HG03064 (cell line): ENCODE measurements at regions not wholly inside any gene's neighbourhood (a gene's known extent, or its start where the extent isn't known, plus 50 kb on each side); places are given as distances from the start of the nearest gene placed in this dataset.
A peak's percentile ranks its signal among the peaks of the same experiment; 100 is the strongest.

Experiments
- ATAC-seq: cut with Tn5 transposase; IDR thresholded peaks from one replicate; pipeline ENCODE4 v1.9.1; 2021; ENCODE audit warnings: low read depth; ENCODE audit not compliant: unreplicated experiment

DNA sequence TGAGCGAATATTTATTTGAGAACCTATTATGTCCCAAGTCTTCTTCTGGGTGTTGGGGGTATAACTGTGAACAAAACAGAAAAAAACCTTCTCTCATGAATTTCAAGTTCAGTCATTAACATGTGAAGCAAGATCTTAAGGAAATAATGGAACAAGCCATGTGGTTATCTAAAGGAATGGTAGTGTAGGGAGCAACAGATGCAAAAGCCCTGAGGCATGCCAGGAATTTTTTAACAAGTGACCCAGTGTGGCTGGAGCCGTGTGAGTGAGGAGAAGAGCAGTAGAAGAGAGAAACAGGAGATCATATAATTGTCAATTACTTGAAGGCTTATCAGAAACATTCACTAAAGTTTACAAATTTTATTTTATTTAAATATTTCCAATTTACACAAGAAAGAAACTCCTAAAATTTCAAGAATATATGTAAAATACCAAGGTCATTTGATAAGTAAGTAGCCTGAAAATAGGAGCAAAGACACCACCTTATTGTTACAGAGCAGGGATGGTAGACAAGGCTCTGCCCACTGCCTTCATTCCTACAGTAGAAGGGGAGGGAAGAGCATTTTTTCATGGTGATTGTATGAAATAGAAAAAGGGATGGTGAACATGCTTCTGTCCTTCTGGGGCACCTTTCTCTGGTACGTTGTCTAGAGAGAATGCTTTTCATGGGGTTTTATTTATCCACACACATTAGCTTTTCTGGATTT, 345.1 kb downstream of the PLOD2 start:
- no peak for ATAC-seq

DNA sequence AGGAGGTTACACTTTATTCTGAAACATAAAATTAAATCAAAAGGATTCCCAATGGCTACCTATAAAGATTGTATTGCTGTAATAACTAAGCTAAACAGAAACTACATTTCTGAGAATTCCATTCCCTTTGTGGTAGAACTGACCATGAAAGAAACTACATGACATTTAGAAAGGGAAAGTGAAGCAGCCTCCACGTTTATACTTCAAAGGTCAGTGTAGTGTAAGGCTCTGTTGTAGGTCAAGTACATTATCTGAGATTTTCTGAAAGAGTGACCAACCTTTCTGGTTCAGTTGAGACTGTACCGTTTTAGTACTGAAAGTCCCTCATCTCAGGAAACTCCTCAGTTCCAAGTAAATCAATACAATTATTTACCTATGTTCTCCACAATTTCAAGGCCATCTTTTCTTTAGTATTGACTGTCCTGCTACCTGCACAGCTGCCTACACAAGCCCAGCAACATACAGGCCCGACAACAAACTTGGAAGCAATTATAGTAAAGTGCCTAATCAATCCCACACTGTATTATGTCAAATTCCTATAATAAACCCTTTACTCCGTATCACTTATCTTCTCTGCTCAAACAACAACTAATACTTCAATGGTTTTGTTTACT, 343.0 kb downstream of the PLOD2 start:
- no peak for ATAC-seq

DNA sequence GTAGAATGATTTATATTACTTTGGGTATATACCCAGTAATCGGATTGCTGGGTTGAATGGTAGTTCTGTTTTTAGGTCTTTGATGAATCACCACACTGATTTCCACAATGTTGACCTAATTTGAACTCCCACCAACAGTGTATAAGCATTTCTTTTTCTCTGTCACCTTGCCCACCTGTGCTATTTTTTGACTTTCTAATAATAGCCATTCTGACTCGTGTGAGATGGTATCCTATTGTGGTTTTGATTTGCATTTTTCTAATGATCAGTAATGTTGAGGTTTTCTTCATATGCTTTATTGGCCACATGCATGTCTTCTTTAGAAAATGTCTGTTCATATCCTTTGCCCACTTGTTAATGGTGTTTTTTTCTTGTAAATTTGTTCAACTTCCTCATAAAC, 340.8 kb downstream of the PLOD2 start:
- no peak for ATAC-seq

DNA sequence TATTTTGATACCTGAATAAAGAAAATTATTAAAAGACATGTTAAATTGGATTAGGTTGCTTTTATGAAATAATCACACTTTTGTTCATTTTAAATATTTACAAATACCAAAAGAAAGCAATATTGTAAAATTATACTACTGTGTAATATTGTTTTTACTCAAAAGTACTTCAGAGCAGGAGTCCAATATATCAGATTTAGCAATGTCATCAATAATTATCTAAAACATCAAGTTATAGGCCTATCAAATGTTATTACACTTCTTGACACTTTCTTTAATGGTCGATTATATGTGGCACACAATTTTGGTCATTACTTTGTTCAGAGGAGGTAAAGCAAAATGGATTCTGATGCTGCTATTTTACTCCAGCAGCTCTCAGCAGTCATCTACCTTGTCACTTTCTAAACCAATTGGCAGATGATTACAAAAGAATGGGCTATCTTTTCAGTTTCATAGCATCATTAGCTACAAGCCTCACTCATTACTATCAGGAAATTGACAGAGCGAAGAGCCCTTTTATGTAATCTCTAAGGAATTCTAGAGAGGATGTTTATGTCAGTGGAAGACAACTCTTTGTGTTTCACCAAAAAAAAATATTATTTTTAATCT, 318.6 kb downstream of the PLOD2 start:
- ATAC-seq, result no peak

DNA sequence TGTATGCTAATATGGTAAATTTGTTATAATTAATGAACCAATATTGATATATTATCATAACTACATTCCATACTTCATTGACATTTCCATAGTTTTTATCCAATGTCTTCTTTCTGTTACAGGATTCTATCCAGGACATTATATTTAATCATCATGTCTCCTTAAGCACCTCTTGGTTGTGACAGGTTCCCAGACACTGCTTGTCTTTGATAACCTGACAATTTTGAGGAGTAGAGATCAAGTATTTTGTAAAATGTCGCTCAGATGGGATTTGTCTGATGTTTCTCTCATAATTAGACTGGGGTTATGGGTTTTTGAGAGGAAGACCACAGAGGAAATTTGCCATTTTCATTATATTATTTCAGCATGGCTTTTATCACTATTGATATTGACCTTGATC, 317.4 kb downstream of the PLOD2 start:
- no peak for ATAC-seq

DNA sequence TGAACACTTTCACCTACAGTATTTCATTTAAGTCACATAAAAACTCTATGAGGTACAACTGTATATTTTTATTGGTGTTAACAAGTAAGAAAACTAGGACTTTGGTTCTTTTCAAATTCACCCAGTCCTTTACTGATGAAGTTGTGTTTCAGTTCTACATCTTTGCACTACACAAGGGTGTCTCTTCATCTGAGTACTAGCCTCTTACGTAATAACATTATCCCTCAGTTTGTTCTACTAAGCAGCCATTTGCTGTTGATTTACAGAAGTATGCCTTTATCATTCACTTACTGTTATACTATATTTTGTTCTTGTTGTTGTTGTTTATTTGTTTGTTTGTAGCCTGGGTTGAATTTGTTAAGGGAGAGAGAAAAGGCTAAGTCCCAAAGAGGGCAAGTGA, 311.9 kb downstream of the PLOD2 start:
- ATAC-seq, result no peak

DNA sequence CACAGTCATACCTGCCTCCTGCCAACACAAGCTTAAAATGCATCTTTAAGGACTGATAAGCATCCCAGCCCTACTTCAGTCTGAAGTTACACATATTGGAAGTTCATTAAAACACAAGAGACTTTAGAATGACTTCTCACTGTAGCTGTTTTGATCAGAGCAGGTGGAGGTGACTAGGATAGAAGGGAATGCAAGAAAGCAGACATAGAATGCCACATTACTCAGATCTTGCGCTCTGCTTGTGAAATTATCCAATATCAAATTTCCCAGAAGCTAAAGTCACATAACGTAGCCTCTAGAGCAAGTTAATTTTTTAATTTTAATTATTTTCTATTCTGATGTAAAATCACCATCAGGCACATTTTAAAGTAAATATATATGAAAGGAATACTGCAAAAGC, 306.5 kb downstream of the PLOD2 start:
- no peak for ATAC-seq

DNA sequence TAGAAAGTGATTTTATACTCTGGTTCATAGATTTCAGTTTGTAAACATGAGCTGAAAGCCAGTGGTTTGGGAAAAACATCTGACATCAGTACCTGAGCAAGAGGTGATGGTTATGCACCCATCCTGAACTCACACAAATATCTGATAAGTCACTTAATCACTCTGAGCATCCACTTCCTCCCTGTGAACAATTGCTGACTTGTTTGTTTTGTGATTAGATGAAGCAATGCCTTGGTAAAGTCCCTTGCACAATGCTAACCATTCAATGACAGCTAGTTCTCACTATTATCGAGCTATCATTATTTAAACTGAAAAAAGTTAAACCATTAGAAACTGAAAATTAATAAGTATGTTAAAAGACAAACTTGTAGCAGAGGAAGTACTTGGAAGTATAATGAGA, 303.0 kb downstream of the PLOD2 start:
- no peak for ATAC-seq

DNA sequence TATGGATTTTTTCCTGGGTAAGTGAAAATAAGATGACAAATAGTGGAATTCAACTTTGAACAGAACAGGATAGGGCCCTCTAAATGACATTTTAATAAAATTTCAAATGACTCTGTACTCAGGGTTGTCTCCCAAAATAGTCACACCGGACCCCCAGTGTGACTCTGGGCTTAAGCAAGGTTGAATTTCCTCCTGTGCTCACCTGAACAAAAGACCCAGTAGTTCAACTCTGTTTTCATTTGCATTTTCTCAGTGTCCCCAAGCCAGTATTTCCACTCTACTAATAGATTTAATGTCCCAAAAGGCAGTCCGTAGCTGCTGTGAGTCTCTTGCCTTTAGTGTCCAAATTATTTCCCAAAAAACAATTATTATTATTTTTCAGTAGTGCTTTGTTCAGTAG, 296.6 kb downstream of the PLOD2 start:
- no peak for ATAC-seq

DNA sequence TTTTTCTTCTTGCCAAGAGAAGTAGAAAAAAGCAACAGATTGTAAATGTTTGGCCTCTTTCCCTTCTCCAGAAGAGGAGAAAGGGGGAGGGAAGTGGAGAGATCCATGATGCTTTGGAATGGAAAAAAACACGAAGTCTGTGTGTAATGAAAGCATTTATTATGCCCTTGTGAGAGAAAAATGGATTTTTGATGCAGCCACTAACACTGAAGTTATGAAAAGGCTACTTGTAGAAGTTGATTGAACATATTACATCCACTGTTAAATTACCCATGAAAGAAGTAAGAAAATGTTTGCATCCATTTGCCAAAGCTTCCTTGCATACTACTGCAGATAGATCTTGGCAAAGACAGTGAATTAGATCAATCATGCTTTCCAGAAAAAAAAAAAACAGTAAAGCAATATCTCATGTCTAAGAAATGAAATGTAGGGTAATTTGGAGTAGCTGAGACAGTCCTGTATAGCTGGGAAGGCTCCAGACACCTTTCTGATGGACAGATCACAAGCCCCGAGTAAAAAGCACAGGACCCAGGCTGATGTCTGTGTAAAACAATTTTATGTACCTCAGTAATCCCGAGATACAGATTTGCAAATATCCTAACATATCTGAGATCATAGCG, 295.5 kb downstream of the PLOD2 start:
- ATAC-seq, result no peak

DNA sequence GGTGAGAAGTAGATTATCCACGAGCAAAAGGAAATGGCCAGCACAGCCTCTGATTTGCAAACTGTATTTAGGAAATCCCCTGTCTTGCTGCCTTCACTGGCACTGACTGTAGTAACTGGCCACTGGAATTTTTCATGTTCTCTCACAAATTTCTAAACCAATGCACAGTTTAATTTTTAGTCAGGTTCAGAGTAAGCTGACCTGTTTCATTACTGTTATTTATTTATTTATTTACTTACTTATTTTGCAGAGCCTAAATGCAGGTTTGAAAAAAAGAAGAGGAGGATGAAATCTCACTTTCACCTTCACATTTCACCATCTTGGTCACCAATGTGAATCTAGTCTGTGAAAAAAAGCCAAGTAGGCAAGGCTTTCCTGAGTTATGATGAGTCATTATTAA, 291.0 kb downstream of the PLOD2 start:
- peak; percentile 67 for ATAC-seq

DNA sequence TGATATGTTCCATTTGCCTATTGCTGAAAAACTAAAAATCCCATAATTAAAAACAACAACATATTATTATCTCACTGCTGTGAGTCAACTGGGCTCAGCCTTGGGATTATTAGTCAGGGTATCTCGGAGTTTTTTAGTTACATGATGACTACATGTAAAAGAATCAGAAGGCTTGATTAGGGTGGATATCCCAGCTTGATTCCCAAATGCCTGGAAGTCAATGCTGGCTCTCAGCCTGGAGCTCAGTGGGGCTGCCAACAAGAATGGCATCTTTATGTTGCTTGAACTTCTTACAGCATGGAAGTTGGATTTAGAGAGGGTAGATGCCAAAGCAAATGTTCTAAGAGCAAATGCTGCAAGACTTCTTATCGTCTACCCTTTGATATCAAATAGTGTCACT, 278.5 kb downstream of the PLOD2 start:
- ATAC-seq, result no peak

DNA sequence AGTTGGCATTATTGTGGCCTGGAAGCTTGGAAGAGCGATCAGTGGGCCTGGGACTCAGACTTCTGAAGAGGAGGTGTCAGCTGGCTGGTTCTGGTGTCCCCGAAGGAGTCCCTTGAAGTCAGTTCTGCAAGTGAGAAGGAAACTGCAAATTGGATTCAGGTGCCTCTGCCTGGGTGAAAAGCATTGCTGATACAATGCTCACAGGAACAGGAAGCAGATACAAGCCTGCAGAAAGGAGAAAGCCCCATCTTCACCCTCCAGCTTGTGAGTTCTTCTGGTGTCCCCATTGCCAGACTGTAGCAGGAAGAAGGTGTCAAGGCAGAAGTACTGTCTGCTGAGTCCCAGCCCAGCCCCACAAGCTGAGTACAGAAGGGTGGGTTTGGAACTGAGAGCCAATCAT, 271.3 kb downstream of the PLOD2 start:
- ATAC-seq, result no peak

DNA sequence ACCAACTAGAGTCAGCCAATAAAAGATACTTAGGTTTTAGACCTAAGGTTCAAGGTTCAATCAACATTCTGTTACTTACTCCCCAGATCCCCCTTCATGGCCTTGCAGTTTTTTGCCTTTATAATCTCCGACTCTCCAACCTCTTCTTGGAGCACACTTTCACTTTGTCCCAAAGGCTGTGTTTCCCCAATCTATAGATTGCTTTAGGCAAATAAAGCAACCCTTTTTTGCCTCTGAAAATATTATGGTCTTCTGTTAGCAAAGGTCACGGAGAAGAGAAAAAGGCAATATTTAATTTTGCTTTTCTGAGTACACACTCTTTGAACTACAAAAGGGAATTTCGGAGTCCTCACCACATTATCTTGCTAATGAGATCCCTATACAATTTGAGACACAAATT, 268.1 kb downstream of the PLOD2 start:
- no peak for ATAC-seq

DNA sequence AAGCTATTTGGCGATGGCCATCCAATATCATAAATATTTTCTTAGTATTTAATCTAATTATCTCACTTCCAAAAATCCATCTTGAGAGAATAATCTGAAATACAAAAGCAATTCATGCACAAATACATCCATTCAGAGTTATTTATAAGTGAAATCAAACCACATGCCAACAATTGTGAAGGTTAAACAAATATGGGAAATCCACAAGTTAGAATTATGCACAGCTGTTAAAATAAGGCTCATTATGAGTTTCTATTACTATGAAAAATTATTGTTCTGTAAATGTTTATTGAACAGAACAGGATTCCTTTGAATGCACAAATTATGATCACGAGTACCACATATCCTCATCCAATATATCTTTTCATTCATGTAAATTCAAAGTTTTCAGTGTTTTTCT, 267.7 kb downstream of the PLOD2 start:
- no peak for ATAC-seq

DNA sequence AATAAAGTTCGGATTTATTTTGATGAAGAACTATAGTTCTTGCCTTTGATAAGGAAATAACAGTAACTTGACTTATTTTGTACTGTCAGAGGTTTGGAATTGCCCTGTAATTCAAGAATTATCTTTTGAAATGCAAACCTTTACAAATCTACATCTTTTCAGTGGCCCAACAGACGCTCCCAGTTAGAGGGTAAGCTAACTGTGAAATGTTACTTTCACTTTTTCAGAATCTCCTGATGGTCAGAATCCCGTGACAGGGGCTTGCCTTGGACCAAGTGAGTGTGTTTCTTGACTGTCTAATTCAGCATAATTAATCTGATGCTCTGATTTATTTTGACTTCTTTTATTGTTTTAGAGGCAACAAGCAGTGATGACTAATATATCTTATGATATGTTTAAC, 262.5 kb downstream of the PLOD2 start:
- no peak for ATAC-seq

DNA sequence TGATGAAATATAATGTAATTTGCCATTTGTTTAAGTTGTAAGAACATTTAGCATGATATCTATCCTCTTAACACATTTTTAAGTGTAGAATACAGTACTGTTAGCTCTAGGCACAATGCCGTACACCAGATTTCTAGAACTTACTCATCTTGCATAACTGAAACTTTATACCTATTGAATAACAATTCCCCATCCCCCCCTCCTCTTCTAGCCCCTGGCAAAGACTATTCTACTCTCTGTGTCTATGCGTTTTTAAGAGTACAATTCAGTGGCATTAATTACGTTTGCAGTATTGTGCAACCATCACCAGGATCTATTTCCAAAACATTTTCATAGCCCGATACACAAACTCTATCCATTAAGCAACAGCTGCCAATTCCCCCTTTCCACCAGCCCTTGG, 261.7 kb downstream of the PLOD2 start:
- peak; percentile 34 for ATAC-seq

DNA sequence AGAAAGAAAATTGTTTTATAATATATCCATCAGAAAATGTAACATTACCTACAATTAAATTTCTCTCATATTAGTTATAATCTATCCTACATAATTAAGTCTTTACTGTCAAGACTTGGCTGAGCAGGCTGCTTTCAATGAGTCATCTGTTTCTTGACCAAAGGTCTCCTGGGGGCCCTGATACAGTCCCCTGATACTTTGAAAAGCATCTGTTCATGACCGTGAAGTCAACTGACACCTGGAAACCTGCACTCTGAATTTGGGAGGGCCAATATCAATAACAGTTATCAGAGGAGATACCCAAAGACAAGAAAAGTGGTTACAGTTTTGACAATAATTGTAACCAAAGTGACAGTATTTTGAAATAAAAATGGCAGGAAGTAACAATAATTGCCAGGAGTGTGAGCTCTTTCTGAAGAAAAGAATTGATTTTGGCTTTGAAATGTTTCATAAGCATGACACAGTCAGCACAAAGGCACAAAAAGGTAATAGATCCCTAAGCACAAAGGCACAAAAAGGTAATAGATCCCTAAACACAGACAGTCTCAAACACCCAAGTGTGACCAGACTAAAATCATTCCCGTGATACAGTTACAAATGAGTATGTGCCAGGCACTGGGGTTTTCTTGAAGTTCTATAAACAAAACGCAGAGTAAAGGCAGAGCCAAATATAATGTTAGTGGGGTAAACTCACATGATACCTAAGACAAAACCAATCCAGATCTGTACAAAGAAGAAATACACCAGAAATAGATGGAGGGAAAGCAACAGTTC, 260.7 kb downstream of the PLOD2 start:
- peak; percentile 73 for ATAC-seq

DNA sequence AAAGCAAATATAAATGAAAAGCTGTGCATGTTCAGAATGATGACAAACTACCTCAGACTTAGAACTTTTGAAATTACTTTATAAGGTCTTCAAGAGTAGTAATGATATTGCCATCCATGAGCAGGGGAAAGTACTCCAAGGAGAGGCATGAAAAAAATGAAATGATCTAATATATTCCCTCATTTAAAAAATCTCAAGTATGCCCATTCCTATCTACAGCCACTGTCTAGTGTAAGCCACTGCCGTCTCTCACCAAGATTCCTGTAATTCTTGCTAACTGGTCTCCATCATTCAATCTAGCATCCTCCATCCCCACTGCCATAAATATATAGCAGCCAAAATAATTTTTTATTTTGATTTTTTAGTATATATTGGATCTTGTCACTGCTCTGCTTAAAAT, 258.8 kb downstream of the PLOD2 start:
- no peak for ATAC-seq

DNA sequence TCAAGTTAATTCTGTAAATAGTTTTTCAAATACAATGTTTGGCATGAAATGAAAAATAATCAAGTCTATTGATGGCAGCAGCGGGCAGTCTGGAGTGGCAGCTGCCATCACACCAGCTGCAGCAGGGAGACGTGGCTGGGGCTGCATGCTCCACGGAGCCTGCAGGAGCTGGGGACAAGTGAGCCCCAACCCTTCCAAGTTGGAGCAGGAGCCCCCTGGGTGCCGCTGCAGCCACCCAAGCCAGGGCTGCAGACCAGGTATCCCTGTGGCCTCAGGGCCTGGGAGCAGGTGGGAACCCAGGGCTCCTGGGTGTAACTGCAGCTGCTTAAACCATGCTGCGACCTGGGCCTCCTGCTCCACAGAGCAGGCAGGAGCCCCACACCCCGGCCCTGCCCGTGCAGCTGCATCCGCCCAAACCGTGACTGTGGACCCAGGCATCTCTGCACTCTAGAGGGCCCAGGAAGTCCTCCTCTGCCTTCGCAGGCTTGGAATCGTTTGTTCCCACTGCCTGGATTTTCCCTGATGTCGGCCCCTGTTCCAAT, 257.4 kb downstream of the PLOD2 start:
- no peak for ATAC-seq

DNA sequence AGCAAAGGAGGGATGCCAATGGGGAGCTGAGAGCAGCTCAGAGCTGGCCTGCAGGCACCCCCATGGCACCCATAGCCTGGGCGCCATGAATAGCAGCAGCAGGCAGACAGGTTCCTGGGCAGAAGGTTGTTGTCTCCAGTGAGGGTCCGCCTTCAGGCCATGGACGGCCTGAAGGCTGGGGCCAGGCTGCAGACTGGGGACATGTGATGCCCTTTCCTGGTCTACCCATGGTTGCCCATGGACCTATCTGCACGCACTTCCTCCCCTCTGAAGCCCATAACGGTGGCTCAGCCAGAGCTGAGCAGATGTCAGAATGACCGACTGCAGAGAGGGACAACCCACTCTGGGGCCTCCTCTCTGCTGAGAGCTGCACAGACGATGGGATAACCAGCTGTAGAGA, 256.8 kb downstream of the PLOD2 start:
- no peak for ATAC-seq
